HCT116 (cell line): ENCODE measurements at regions not wholly inside any gene's neighbourhood (a gene's known extent, or its start where the extent isn't known, plus 50 kb on each side); places are given as distances from the start of the nearest gene placed in this dataset.

ENCODE experiments used
- ATAC-seq: fragments of 200-7000 bp; cut with Tn5 transposase; 2 replicates; pipeline ENCODE4 v1.9.1; 2020; ENCODE audit warnings: mild to moderate bottlenecking, moderate library complexity
- BruUV-seq: library from RNA; stranded (reverse); fragments of 400-500 nt; replicated peaks from 2 replicates; lab custom pipeline; 2021; lab: Mats Ljungman, UMichigan
- CTCF ChIA-PET: fragments of 300-600 bp; sonication (Branson Sonifier 250); formaldehyde crosslinking; loops from one replicate; lab custom pipeline; 2021; ENCODE audit warnings: antibody characterized with exemption; lab: Charles Lee
- POLR2A ChIA-PET: fragments of 300-600, 350-600 bp; sonication (Branson Sonifier 250); formaldehyde crosslinking; loops from one replicate; lab custom pipeline; 2021; ENCODE audit warnings: antibody characterized with exemption; lab: Charles Lee
- RAD21 ChIA-PET, 2 experiments: fragments of 300-600 bp; sonication (Branson Sonifier 250); formaldehyde crosslinking; loops; one replicate each; lab custom pipeline; 2023; ENCODE audit warnings: low total read pairs in 2 of 2; ENCODE audit not compliant: uncharacterized antibody in 2 of 2, unreplicated experiment in 2 of 2, low non-redundant PET in 1 of 2; lab: Charles Lee
- DNase-seq: peaks from one replicate; pipeline ENCODE4 v3.0.0-alpha.2; 2010; ENCODE audit warnings: low read depth, low spot score
- H2AFZ ChIP-seq: fragments of 200-600 bp; shearing (Covaris generic), sonication (generic); 2 replicates; pipeline ENCODE4 v1.6.1; 2017; ENCODE audit warnings: low read depth, mixed run types, mixed read lengths, antibody characterized with exemption, low read length; ENCODE audit not compliant: poor library complexity, severe bottlenecking
- H3K27ac ChIP-seq: 2 replicates; pipeline ENCODE4 v1.5.1; 2012; ENCODE audit warnings: low read depth, low read length
- H3K27me3 ChIP-seq: fragments of 200-600 bp; sonication (generic); 2 replicates; pipeline ENCODE4 v1.6.1; 2016; ENCODE audit warnings: mixed run types, low read length, mixed read lengths; ENCODE audit not compliant: insufficient read depth
- H3K36me3 ChIP-seq, 2 experiments: fragments of 200-500 bp in 1 of 2; fragments of 200-600 bp in 1 of 2; sonication (Bioruptor generic) in 1 of 2; sonication (generic) in 1 of 2; 2 replicates each; pipeline versions ENCODE4 v1.5.1 to v1.6.1; 2014 to 2016; ENCODE audit warnings: low read length in 2 of 2, inconsistent platforms in 1 of 2, mixed read lengths in 1 of 2, mixed run types in 1 of 2; ENCODE audit not compliant: insufficient read depth in 2 of 2, control insufficient read depth in 1 of 2
- H3K4me1 ChIP-seq, 2 experiments: fragments of 200-600 bp in 1 of 2; sonication (generic) in 1 of 2; 2 replicates each; pipeline versions ENCODE4 v1.5.1 to v1.6.1; 2012 to 2017; ENCODE audit warnings: low read length in 2 of 2, inconsistent platforms in 1 of 2, mild to moderate bottlenecking in 1 of 2, mixed read lengths in 1 of 2, mixed run types in 1 of 2, moderate library complexity in 1 of 2; ENCODE audit not compliant: insufficient read depth in 2 of 2, control insufficient read depth in 1 of 2
- H3K4me2 ChIP-seq: fragments of 200-600 bp; sonication (generic); 2 replicates; pipeline ENCODE4 v1.6.1; 2017; ENCODE audit warnings: mixed run types, low read length, mixed read lengths
- H3K4me3 ChIP-seq, 2 experiments: fragments of 200-600 bp in 1 of 2; sonication (generic) in 1 of 2; replicated peaks in 1 of 2; 2 replicates each; pipeline ENCODE4 v1.5.1; 2011 to 2016; ENCODE audit warnings: low read length in 2 of 2, control low read depth in 1 of 2, low read depth in 1 of 2, mild to moderate bottlenecking in 1 of 2, mixed read lengths in 1 of 2, mixed run types in 1 of 2
- H3K79me2 ChIP-seq: fragments of 200-600 bp; sonication (generic); 2 replicates; pipeline ENCODE4 v1.6.1; 2017; ENCODE audit warnings: mild to moderate bottlenecking, mixed run types, low read length, moderate library complexity, mixed read lengths; ENCODE audit not compliant: insufficient read depth
- H3K9ac ChIP-seq: fragments of 200-600 bp; sonication (generic); 2 replicates; pipeline ENCODE4 v1.6.1; 2016; ENCODE audit warnings: low read length, mixed read lengths
- H3K9me2 ChIP-seq: fragments of 200-600 bp; sonication (generic), shearing (Covaris generic); 2 replicates; pipeline ENCODE4 v1.6.1; 2017; ENCODE audit warnings: mixed run types, mild to moderate bottlenecking, moderate library complexity; ENCODE audit not compliant: insufficient read depth
- H3K9me3 ChIP-seq, 2 experiments: fragments of 200-500 bp in 1 of 2; fragments of 200-600 bp in 1 of 2; sonication (Bioruptor generic) in 1 of 2; sonication (generic) in 1 of 2; 2 replicates each; pipeline ENCODE4 v1.6.1; 2014 to 2017; ENCODE audit warnings: low read length in 2 of 2, mixed read lengths in 2 of 2, inconsistent platforms in 1 of 2, low read depth in 1 of 2, mild to moderate bottlenecking in 1 of 2, mixed run types in 1 of 2, moderate library complexity in 1 of 2; ENCODE audit not compliant: control insufficient read depth in 1 of 2, insufficient read depth in 1 of 2
- H4K20me1 ChIP-seq: fragments of 200-600 bp; sonication (generic), shearing (Covaris generic); 2 replicates; pipeline ENCODE4 v1.6.1; 2017; ENCODE audit warnings: mixed run types, mild to moderate bottlenecking, moderate library complexity; ENCODE audit not compliant: insufficient read depth
- EGR1 ChIP-seq: IDR thresholded peaks from 2 replicates; pipeline ENCODE4 v1.6.1; 2012; ENCODE audit warnings: low read depth
- ELF1 ChIP-seq: IDR thresholded peaks from 2 replicates; pipeline ENCODE4 v1.6.1; 2012; ENCODE audit warnings: low read depth, borderline replicate concordance
- EZH2 ChIP-seq: fragments of 200-600 bp; sonication (generic); IDR thresholded peaks from 2 replicates; pipeline ENCODE4 v1.6.1; 2017; ENCODE audit warnings: antibody characterized with exemption, mixed run types
- EZH2phosphoT487 ChIP-seq: fragments of 200-600 bp; IDR thresholded peaks from 2 replicates; pipeline ENCODE4 v1.6.1; 2018; ENCODE audit warnings: antibody characterized with exemption, borderline replicate concordance
- FOSL1 ChIP-seq: IDR thresholded peaks from 2 replicates; pipeline ENCODE4 v1.6.1; 2012; ENCODE audit warnings: low read depth
- JUND ChIP-seq: IDR thresholded peaks from 2 replicates; pipeline ENCODE4 v1.6.1; 2012
- MAX ChIP-seq: IDR thresholded peaks from 2 replicates; pipeline ENCODE4 v1.6.1; 2012
- POLR2AphosphoS5 ChIP-seq: IDR thresholded peaks from 2 replicates; pipeline ENCODE4 v1.6.1; 2011; ENCODE audit warnings: mild to moderate bottlenecking, low read depth, low read length, moderate library complexity
- RAD21 ChIP-seq: IDR thresholded peaks from 2 replicates; pipeline ENCODE4 v1.6.1; 2012; ENCODE audit warnings: low read depth, mild to moderate bottlenecking
- SIN3A ChIP-seq: IDR thresholded peaks from 2 replicates; pipeline ENCODE4 v1.6.1; 2012; ENCODE audit warnings: low read depth
- SP1 ChIP-seq: IDR thresholded peaks from 2 replicates; pipeline ENCODE4 v1.6.1; 2012; ENCODE audit warnings: low read depth
- SRF ChIP-seq: IDR thresholded peaks from 2 replicates; pipeline ENCODE4 v1.6.1; 2012; ENCODE audit warnings: low read depth
- ZFX ChIP-seq: fragments of 450-650 bp; IDR thresholded peaks from 2 replicates; pipeline ENCODE4 v1.6.1; 2017
- intact Hi-C: fragments of 100-400 bp; cut with micrococcal nuclease; formaldehyde crosslinking; loops from 2 replicates; pipeline ENCODE4 v1.10.0; 2022
- TF ChIP-seq, protein P1 (sequence below), 3 experiments: fragments of 200-600 bp in 1 of 3; sonication (generic) in 1 of 3; IDR thresholded peaks in 2 of 3; conservative IDR thresholded peaks in 1 of 3; 2 replicates each; pipeline ENCODE4 v1.5.1; 2012 to 2017; ENCODE audit warnings: low read depth in 2 of 3, low read length in 2 of 3, antibody characterized with exemption in 1 of 3, borderline replicate concordance in 1 of 3, control low read depth in 1 of 3, mild to moderate bottlenecking in 1 of 3, mixed read lengths in 1 of 3, mixed run types in 1 of 3, moderate library complexity in 1 of 3; ENCODE audit not compliant: insufficient read depth in 1 of 3

- no TSS peak for BruUV-seq
These were observed 238.4 kb upstream of the FAT3 start for GRCh38 chr11:91986218-91986617.

More at GRCh38 chr11:91986218-91986617, 238.4 kb upstream of the FAT3 start:
- POLR2A ChIA-PET, result no interaction called here
- Histone ChIP-seq H3K79me2 (no peaks in the 10 kb centered on the region), H3K9me2 (no peaks in the 10 kb centered on the region), H3K4me1 (no peaks in the 10 kb centered on the region), H4K20me1 (no peaks in the 10 kb centered on the region), H2AFZ (no peak overlapping the region), H3K4me2 (no peak overlapping the region), H3K27me3 (no peaks in the 10 kb centered on the region), H3K9me3 (peaks cover 0 to 17% of the 10 kb centered on the region in 2 experiments; a peak in 2 of 4 replicates), H3K4me3 (no peak overlapping the region), H3K36me3 (no peaks in the 10 kb centered on the region), H3K27ac (no peak overlapping the region), H3K9ac (no peak overlapping the region)
- ATAC-seq (no peak), DNase-seq (no peak)
- no peak for TF ChIP-seq POLR2AphosphoS5
- no peak for TF ChIP-seq SIN3A
- no peak for TF ChIP-seq SRF
- no peak for TF ChIP-seq RAD21
- TF ChIP-seq SP1, result no peak
- no peak for TF ChIP-seq EGR1
- TF ChIP-seq ELF1, result no peak
- TF ChIP-seq, protein P1, sequence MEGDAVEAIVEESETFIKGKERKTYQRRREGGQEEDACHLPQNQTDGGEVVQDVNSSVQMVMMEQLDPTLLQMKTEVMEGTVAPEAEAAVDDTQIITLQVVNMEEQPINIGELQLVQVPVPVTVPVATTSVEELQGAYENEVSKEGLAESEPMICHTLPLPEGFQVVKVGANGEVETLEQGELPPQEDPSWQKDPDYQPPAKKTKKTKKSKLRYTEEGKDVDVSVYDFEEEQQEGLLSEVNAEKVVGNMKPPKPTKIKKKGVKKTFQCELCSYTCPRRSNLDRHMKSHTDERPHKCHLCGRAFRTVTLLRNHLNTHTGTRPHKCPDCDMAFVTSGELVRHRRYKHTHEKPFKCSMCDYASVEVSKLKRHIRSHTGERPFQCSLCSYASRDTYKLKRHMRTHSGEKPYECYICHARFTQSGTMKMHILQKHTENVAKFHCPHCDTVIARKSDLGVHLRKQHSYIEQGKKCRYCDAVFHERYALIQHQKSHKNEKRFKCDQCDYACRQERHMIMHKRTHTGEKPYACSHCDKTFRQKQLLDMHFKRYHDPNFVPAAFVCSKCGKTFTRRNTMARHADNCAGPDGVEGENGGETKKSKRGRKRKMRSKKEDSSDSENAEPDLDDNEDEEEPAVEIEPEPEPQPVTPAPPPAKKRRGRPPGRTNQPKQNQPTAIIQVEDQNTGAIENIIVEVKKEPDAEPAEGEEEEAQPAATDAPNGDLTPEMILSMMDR (IDR thresholded peaks at IDR 0.05 in 2 of 3, conservative IDR thresholded peaks at IDR 0.05 in 1 of 3; ENCODE audit: borderline replicate concordance in 1 of 3, insufficient read depth in 1 of 3, low read depth in 2 of 3, low read length in 2 of 3), result no peak
- TF ChIP-seq EZH2, result no peak
- TF ChIP-seq JUND, result no peak
- TF ChIP-seq FOSL1, result no peak
- TF ChIP-seq MAX, result no peak
- TF ChIP-seq EZH2phosphoT487, result no peak
- TF ChIP-seq ZFX, result no peak
- CTCF ChIA-PET, result no interaction called here
- intact Hi-C loops, result no loop called here
- RAD21 ChIA-PET, result no interaction called here
